Skin of body (tissue), 1 donor: ENCODE measurements at regions not wholly inside any gene's neighbourhood (a gene's known extent, or its start where the extent isn't known, plus 50 kb on each side); places are given as distances from the start of the nearest gene placed in this dataset.
"Not testable (repeated sequence)": the region's sequence is repeated elsewhere in the genome, so short reads cannot be mapped to it uniquely, and the experiment has no call there.

Source experiments
- DNase-seq: peaks from one replicate; lab custom pipeline; 2025; lab: John Stamatoyannopoulos, UW

DNA sequence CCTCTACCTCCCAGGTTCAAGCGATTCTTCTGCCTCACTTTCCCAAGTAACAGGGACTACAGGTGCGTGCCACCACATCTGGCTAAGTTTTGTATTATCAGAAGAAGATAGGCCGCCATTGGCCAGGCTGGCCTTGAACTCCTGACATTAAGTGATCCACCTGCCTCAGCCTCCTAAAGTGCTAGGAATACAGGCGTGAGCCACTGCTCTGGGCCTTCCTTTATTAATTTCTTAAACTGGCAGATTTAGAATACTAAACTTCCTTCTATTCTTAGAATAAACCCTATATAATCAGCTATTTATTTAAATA, 86.6 kb downstream of the HFE start:
- DNase-seq = no peak

DNA sequence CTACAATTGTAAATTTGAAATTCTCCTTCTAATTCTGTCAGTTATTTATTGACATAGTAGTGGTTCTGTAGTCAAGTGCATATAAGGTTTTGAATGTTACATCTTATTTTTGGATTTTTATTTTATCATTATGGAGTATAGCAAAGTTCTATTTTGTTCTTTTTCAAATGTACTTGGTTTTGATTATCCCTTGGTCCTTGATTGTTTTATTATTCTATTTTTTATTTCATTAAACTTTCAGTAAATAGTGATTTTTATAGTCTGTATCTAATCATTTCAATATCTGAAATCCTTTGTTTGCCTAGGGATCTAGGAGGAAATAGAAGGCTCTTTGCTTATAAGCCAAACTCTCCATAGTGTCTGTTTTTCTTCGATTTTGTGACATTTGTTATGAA, 87.8 kb downstream of the HFE start:
- DNase-seq = no peak

DNA sequence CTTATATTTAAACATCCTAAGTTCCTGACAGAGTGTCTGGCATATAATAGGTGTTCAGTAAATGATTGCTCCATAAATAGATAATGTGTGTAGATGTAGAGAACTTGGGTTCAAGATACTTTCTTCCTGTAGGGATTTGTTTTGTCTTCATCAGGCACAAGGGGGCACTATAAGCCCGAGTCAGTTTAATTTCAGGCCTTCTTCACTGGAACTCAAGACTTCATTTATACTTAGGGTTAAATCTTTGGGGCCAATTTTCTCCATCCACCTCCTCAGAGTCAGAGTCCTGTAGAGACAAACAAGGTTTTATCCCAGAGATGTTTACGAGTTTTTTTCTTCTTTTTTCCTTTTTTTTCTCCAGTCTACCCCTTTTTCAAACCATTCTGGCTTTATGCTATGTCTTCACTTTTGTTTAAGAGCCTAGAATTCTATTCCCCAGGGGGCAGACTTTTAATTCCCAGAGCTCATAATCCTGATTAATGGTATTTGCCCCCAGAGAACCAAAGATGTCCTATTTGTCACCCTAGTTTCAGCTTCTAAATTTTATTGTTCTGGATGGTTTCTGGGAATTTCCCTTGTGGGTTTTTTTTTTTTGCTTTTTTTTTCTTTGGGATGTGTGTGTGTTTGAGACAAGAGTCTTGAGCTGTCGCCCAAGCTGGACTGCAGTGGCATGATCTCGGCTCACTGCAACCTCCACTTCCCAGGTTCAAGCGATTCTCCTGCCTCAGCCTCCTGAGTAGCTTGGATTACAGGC, 88.4 kb downstream of the HFE start:
- DNase-seq = peak; percentile 45

DNA sequence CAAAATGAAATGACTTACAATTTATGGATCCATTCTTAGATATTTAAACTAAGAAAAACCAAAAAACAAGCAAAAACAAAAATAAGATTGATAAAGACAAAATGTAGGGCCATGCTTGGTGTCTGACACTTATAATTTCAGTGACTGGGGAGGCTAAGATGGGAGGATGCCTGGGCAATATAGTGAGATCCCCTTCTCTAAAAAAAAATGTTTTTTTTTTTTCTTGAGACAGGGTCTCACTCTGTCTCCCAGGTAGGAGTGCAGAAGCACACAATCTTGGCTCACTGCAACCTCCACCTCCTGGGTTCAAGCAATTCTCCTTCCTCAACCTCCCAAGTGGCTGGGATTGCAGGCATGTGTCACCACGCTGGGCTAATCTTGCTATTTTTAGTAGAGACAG, 92.4 kb downstream of the HFE start:
- DNase-seq = no peak

DNA sequence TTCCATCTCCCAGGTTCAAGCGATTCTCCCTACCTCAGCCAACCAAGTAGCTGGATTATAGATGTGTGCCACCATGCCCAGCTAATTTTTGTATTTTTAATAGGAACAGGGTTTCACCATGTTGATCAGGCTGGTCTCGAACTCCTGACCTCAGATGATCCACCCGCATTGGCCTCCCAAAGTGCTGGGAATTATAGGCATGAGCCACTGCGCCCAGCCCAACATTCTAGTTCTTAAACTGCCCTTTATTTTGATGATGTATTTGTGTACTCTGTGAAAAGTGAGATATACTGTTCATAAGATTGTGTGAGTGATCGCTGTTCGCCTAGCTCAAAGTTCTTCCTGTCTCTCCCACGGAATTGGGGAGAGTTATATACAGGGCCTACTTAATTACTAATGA, 93.1 kb downstream of the HFE start:
- no peak for DNase-seq

DNA sequence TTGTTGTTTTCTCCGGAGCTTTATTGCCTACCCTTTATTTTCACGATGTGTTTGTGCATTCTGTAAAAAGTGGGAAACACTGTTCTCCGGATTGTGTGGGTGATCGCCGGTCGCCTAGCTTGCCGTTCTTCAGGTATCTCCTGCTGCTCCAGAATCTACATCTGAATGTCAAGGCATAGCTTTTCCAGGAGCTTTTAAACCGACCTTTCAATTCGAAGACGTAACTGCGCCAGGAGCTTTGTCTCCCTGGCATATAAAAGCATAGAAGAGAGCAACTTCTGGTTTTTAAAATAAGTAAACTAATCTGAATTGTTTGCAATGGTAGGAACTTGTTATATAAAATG, 96.0 kb downstream of the HFE start:
- DNase-seq = no peak

DNA sequence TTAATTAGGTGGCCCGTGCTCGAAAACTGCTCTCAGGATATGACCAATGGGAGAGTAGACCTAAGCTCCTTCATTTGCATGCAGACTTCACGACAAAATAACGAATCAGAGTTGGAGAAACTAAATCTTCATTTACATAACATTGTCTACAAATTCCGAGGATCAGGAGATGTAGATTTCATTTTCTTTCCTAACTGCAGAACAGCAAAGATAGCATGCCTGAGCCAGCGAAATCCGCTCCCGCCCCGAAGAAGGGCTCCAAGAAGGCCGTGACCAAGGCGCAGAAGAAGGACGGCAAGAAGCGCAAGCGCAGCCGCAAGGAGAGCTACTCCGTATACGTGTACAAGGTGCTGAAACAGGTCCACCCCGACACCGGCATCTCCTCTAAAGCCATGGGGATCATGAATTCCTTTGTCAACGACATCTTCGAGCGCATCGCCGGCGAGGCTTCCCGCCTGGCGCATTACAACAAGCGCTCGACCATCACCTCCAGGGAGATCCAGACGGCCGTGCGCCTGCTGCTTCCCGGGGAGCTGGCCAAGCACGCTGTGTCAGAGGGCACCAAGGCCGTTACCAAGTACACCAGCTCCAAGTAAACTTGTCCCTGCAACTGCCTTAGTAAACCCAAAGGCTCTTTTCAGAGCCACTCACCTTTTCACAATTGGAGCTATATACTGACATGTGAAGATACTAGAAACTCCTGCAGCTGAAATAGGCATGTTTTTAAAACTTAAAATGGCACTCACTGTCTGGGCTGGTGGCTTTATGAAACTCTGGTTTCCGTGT, 96.5 kb downstream of the HFE start:
- DNase-seq = peak; percentile 98

DNA sequence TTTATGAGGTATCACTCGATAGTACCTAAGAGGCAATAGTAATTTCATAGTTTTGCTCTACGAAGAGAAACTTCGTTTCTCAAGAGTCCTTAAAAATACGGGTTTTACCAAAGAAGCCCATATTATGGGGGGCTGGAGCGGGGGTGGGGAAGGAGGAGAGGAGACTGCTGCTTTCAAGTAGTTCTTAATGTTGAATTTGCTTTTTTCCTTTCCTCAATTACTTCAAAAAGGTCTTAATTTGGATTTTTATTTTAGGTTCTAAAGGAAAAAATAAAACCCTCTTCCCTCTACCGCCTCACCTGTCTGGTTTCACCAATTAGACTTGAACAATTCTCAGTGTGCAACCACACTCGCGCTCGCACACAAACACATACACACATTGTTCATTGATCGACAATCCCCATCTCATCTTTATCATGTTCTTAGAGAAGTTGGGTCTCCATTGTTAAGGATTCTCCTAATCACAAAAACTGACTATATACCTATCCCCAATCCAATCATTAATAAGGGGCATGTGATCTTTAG, 97.2 kb downstream of the HFE start:
- DNase-seq = no peak

DNA sequence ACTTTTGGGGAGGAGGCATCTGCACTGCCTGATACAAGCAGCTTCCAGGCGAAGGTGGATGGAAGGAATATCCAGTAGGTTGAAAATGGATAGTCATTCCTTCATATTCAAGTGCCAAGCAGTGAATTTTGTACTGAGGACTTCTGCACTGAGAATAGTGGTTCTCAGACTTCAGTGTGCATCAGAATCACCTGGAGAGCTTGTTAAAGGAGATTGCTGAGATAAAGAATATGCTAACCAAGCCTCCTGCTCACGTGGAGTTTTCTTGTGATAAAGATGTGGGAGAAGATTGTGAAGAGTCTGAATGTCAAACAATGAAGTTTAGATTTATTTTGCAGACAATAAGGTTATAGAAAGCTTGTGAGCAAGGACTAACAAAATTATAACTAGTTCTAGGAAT, 97.8 kb downstream of the HFE start:
- no peak for DNase-seq

DNA sequence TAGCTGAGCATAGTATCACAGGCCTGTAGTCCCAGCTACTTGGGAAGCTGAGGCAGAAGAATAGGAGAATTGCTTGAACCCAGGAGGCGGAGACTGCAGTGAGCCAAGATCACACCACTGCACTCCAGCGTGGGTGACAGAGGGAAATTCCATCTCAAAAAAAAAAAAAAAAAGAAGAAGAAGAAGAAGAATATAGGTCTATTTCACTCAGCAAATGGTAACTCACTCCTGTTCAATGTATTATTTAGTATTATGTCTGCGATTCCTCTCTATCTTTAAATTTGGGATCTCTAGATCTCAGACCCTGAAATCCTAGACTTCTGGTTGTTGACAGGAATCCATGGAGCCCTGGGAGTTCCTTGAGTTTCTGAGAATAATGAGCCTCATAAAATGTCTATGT, 98.6 kb downstream of the HFE start:
- DNase-seq = no peak

DNA sequence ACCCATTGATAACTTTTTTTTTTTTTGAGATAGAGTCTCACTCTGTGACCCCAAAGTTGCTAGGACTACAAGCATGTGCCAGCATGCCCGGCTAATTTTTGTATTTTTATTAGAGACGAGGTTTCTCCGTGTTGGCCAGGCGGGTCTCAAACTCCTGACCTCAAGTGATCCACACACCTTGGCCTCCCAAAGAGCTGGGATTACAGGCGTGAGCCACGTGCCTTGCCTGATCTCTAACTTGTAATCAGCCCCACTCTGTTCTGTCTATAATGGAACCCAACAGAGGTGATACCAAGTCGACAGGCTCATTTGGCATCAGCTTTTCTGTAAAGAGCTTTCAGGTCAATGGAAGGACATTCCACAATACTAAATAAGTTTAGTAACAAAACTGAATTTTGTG, 99.4 kb downstream of the HFE start:
- DNase-seq = no peak

DNA sequence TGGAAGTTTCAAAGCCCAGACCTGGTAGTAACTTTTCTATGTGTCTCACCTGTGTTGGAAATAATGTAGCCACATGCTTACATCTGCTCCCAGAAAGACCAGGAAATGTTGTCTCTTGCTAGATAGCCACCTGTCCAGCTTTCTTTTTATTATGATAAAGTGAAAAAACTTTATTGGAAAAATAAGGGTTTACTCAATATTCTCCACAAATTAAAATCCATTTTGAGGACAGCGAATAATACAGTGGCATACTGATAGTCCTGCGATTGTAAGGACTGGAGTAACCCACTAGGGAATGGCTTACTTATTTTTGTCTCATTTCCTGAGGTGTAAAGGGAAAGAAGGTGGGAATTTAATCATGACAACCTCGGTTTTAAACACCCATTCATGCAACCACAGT, 100.1 kb downstream of the HFE start:
- no peak for DNase-seq

DNA sequence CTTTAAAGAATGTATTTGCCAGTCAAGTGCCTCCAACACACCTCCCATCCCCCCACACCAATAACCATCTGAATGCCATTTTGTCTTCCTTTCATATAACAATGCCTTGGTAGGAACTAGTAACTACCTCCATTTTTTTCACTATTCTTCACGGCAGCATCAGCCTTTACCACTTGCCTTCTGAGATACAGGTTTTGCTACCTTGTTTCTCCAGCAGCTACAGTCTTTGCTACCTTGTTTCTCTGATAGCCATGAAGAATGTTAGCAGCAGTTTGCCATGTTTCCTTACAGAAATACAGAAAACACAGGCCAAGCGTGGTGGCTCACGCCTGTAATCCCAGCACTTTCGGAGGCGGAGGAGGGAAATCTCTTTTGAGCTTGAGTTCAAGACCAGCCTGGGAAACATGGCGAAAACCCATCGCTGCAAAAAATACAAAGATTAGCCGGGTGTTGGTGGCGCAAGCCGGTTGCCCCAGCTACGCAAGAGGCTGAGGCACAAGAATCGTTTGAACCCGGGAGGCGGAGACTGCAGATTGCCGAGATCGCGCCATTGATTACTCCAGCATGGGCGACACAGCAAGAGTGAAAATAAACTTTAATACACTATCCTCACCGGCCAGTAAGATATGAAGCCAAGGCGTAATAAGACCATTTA, 100.9 kb downstream of the HFE start:
- DNase-seq = no peak

DNA sequence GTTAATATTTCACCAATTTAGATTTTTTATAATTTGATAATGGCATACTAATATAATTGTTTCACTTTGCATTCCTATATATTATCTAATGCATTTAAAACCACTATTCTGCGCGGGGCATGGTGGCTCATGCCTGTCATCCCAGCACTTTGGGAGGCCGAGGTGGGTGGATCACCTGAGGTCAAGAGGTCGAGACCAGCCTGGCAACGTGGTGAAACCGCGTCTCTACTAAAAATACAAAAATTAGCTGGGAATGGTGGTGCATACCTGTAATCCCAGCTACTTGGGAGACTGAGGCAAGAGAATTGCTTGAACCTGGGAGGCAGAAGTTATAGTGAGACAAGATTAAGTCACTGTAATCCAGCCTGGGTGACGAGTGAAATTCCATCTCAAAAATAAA, 104.3 kb downstream of the HFE start:
- DNase-seq = not testable (repeated sequence)

DNA sequence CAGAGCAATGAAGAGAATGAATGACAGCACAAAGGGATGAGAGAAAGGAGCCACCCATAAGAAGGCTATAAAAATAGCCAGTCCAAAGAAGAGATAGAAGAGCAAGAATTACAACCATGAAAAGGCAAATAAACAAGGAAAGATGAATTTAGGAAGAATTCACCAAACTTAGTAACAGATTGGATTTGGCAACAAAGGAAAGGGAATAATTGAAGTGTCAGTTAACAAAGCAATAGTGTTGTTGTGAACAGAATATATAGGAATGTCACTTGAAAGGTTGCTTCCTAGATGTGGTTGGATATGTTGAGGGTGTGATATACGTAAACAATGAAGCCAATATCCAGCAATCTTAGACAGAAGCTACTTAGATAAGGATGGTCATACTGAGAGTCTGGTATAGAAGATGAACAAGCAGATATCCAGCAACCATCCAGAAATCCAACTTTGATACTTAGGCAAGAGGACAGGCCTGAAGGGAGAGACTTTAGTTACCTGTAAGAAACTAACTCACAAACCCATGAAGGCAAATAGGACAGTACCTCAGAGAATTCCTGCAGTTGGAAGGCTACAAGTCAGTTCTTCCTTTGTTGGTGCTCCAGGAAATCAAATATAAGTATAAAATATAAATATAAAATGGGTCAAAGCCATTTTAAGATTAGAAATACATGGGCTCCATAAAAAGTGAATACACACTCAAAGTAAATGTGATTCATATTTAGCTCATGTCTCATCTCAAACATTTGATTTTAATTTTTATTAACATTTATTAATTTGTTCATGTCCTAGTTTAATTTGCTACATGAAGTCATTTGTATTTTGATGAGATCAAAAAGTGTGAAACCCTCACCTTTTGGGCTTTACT, 106.5 kb downstream of the HFE start:
- DNase-seq = no peak

DNA sequence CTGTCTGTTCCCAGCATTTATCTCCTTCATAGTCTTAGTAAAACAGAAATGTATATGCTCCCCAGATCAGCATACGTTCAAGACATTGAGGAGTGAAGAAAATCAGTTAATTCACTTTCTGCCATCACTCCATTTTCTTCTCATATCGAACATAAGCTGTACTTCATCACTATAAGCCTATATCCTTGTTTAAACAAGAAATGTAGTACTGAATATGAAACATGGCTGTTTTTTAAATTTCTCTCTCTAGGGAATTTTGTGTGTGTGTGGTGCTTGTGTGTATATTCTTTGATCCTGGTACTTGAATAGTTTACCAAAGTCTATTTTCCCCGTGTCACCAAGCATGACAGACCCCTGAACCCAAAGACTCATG, 107.1 kb downstream of the HFE start:
- DNase-seq = no peak

DNA sequence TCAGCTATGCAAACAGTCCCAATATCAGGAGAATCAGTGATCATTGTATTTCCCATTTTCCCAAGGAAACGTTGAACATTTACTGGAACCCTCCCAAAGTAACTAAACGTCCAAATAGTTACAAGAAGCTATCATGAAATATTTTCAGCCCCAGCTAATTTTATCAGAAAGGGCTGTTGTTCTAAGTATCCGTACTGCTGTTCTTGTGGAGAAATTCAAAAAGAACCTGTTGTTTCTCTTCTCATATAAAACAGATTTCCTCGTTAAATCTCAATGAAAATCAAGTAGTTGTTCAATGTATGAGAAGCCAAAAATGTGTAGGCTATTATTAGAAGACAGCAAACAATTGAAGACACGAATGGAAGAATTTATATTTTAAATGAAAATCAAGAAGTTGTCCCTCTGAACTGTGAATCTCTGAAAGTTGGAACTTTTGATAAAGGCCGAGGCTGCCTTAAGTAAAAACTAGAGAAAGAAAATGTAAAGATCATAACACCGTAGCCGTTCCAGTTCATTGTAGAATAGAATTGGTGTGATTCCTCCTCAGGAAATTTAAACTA, 107.7 kb downstream of the HFE start:
- no peak for DNase-seq

DNA sequence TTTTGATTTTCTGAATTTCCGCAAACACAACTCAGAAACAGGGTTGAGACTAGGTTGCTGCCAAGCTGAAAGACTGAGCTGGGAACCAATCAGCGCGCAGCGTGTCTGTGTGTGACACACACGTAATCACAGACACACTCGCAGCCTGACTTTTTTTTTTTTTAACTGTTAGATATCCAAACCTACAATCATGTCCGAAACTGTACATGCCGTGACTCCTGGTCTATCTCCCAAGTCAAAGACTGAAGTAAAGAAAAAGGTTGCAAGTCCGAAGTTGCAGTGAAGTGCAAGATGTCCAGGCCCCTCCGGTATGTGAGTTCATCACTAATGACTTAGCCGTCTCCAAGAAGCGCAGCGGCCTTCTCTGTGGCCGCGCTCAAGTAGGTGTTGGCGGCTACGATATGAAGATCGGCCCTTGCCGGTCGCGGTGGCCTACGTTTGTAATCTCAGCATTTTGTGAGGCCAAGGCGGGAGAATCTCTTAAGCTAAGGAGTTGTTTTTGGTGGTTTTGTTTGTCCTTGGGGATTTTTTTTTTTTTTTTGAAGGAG, 108.2 kb downstream of the HFE start:
- DNase-seq = peak; percentile 97

DNA sequence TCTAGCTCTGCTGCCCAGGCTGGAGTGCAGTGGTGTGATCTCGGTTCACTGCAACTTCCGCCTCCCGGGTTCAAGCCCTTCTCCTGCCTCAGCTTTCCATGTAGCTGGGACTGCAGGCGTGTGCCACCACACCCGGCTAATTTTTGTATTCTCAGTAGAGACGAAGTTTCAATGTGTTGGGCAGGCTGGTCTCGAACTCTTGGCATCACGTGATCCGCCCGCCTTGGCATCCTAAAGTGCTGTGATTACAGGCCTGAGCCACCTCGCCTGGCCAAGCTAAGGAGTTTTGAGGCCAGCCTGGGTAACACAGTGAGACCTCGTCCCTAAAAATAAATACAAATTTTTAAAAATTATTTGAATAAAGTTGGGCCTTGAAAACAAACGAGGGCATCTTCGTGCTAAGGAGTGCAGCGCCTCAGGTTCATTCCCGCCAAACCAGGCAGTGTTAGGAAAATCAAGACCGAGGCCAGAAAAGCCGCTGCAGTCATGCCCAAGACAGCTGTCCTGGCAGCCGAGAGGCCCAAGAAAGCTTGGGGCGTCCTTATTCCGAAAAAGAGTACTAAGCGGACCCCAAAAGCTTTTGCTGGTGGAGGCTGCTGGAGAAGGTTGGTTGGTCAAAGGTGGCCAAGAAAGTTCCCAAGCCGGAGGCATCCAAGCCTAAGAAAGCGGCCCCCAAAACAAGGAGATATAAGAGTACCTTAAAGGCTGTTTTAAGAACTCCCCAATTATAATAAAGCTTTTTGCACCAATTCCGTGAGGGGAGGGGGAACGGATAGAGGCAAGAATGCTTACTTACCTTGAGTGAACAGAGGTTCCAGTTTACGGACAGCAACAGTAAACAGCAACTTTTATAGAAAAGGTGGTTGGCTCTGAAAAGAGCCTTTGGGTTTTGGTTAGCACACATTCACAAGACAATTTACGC, 109.0 kb downstream of the HFE start:
- no peak for DNase-seq
